Lower leg skin (tissue), 3 donors: ENCODE measurements at regions not wholly inside any gene's neighbourhood (a gene's known extent, or its start where the extent isn't known, plus 50 kb on each side); places are given as distances from the start of the nearest gene placed in this dataset.

ENCODE experiments used
- POLR2A ChIP-seq, 2 donors: fragments of 450-650 bp; IDR thresholded peaks; one replicate each; pipeline ENCODE4 v1.6.1; 2016 to 2017; ENCODE audit warnings: antibody characterized with exemption in 2 of 2, mild to moderate bottlenecking in 1 of 2, moderate library complexity in 1 of 2
- TF ChIP-seq, protein P1 (sequence below), 3 donors: fragments of 450-650 bp; IDR thresholded peaks; one replicate each; pipeline ENCODE4 v1.5.1; 2016; ENCODE audit warnings: antibody characterized with exemption in 3 of 3, mild to moderate bottlenecking in 3 of 3, moderate library complexity in 2 of 3

GRCh38 chr20:40547483-40548091, 141.4 kb downstream of the MAFB start:
- TF ChIP-seq, protein P1, sequence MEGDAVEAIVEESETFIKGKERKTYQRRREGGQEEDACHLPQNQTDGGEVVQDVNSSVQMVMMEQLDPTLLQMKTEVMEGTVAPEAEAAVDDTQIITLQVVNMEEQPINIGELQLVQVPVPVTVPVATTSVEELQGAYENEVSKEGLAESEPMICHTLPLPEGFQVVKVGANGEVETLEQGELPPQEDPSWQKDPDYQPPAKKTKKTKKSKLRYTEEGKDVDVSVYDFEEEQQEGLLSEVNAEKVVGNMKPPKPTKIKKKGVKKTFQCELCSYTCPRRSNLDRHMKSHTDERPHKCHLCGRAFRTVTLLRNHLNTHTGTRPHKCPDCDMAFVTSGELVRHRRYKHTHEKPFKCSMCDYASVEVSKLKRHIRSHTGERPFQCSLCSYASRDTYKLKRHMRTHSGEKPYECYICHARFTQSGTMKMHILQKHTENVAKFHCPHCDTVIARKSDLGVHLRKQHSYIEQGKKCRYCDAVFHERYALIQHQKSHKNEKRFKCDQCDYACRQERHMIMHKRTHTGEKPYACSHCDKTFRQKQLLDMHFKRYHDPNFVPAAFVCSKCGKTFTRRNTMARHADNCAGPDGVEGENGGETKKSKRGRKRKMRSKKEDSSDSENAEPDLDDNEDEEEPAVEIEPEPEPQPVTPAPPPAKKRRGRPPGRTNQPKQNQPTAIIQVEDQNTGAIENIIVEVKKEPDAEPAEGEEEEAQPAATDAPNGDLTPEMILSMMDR (IDR thresholded peaks at IDR 0.05) = no peak
- no peak for TF ChIP-seq POLR2A (IDR thresholded peaks at IDR 0.05)
